IMR-90 (cell line): ENCODE measurements at regions not wholly inside any gene's neighbourhood (a gene's known extent, or its start where the extent isn't known, plus 50 kb on each side); places are given as distances from the start of the nearest gene placed in this dataset.

Experiments used
- ATAC-seq: fragments of 200-7000 bp; cut with Tn5 transposase; 2 replicates; pipeline ENCODE4 v1.9.1; 2020; ENCODE audit warnings: low read depth, mild to moderate bottlenecking, moderate library complexity
- BruUV-seq: library from RNA; stranded (reverse); fragments of 400-500 nt; replicated peaks from 2 replicates; lab custom pipeline; 2021; lab: Mats Ljungman, UMichigan
- CTCF ChIA-PET: fragments of 300-600 bp; formaldehyde crosslinking; extraction: SDS; loops from one replicate; lab custom pipeline; 2021; ENCODE audit warnings: antibody characterized with exemption; lab: Yijun Ruan, JAX
- POLR2A ChIA-PET: fragments of 300-600 bp; sonication (Branson Sonifier 250); formaldehyde crosslinking; loops from one replicate; lab custom pipeline; 2022; ENCODE audit warnings: antibody characterized with exemption; ENCODE audit not compliant: unreplicated experiment; lab: Charles Lee
- DNase-seq: peaks from one replicate; pipeline ENCODE4 v3.0.0; 2013
- H2AFZ ChIP-seq: replicated peaks from 2 replicates; pipeline ENCODE3; 2013; ENCODE audit warnings: low read length, mild to moderate bottlenecking; ENCODE audit not compliant: poor library complexity
- H2AK5ac ChIP-seq: 2 replicates; pipeline ENCODE4 v1.6.1; 2013; ENCODE audit warnings: low read depth, low read length, inconsistent platforms
- H2AK9ac ChIP-seq: replicated peaks from 2 replicates; pipeline ENCODE3; 2013; ENCODE audit warnings: mild to moderate bottlenecking, low read depth, low read length, moderate library complexity; ENCODE audit not compliant: poor library complexity
- H2BK120ac ChIP-seq: 2 replicates; pipeline ENCODE4 v1.6.1; 2013; ENCODE audit warnings: low read depth, low read length, inconsistent platforms
- H2BK15ac ChIP-seq: 3 replicates; pipeline ENCODE4 v1.6.1; 2013; ENCODE audit warnings: low read depth, low read length, inconsistent platforms
- H2BK20ac ChIP-seq: 2 replicates; pipeline ENCODE4 v1.6.1; 2013; ENCODE audit warnings: low read depth, mild to moderate bottlenecking, inconsistent platforms, low read length, moderate library complexity
- H2BK5ac ChIP-seq: 2 replicates; pipeline ENCODE4 v1.6.1; 2013; ENCODE audit warnings: mild to moderate bottlenecking, low read depth, low read length, inconsistent platforms; ENCODE audit not compliant: poor library complexity, severe bottlenecking
- H3K14ac ChIP-seq: replicated peaks from 2 replicates; pipeline ENCODE4 v1.6.1; 2013; ENCODE audit warnings: low read depth, low read length, inconsistent platforms
- H3K18ac ChIP-seq: 2 replicates; pipeline ENCODE4 v1.6.1; 2013; ENCODE audit warnings: low read depth, low read length, control low read depth
- H3K23ac ChIP-seq: 2 replicates; pipeline ENCODE4 v1.6.1; 2013; ENCODE audit warnings: low read depth, low read length, inconsistent platforms
- H3K27ac ChIP-seq: 2 replicates; pipeline ENCODE4 v1.5.1; 2013; ENCODE audit warnings: mild to moderate bottlenecking, control low read depth, low read length; ENCODE audit not compliant: insufficient read depth
- H3K27me3 ChIP-seq: 2 replicates; pipeline ENCODE4 v1.6.1; 2013; ENCODE audit warnings: low read length; ENCODE audit not compliant: control insufficient read depth, insufficient read depth
- H3K36me3 ChIP-seq: 2 replicates; pipeline ENCODE4 v1.6.1; 2013; ENCODE audit warnings: low read length, mixed read lengths; ENCODE audit not compliant: control insufficient read depth, insufficient read depth
- H3K4ac ChIP-seq: 2 replicates; pipeline ENCODE4 v1.6.1; 2013; ENCODE audit warnings: low read depth, low read length, inconsistent platforms
- H3K4me1 ChIP-seq: 2 replicates; pipeline ENCODE4 v1.6.1; 2013; ENCODE audit warnings: low read length, mixed read lengths; ENCODE audit not compliant: control insufficient read depth, insufficient read depth
- H3K4me2 ChIP-seq: 2 replicates; pipeline ENCODE4 v1.6.1; 2013; ENCODE audit warnings: low read depth, mild to moderate bottlenecking, control low read depth, low read length, moderate library complexity
- H3K4me3 ChIP-seq: 2 replicates; pipeline ENCODE4 v1.5.1; 2013; ENCODE audit warnings: low read depth, mild to moderate bottlenecking, control low read depth, low read length, moderate library complexity; ENCODE audit not compliant: insufficient read depth
- H3K56ac ChIP-seq: 2 replicates; pipeline ENCODE4 v1.6.1; 2013; ENCODE audit warnings: low read length, inconsistent platforms; ENCODE audit not compliant: insufficient read depth; ENCODE audit errors: extremely low read depth
- H3K79me1 ChIP-seq, 2 experiments: 2 replicates each; pipeline ENCODE4 v1.6.1; 2013; ENCODE audit warnings: low read length in 2 of 2, inconsistent platforms in 1 of 2, low read depth in 1 of 2
- H3K9ac ChIP-seq: 2 replicates; pipeline ENCODE4 v1.6.1; 2013; ENCODE audit warnings: low read depth, low read length, control low read depth
- H3K9me1 ChIP-seq: 2 replicates; pipeline ENCODE4 v1.6.1; 2013; ENCODE audit warnings: low read length, inconsistent platforms; ENCODE audit not compliant: insufficient read depth
- H3K9me3 ChIP-seq: 2 replicates; pipeline ENCODE4 v1.6.1; 2013; ENCODE audit warnings: low read length; ENCODE audit not compliant: control insufficient read depth, insufficient read depth
- H4K20me1 ChIP-seq: 2 replicates; pipeline ENCODE4 v1.6.1; 2013; ENCODE audit warnings: low read length, inconsistent platforms; ENCODE audit not compliant: insufficient read depth
- H4K5ac ChIP-seq: 2 replicates; pipeline ENCODE4 v1.6.1; 2013; ENCODE audit warnings: mild to moderate bottlenecking, low read depth, low read length, control low read depth
- H4K8ac ChIP-seq, 2 experiments: 2 replicates each; pipeline ENCODE4 v1.6.1; 2013; ENCODE audit warnings: low read depth in 2 of 2, low read length in 2 of 2, control low read depth in 1 of 2, inconsistent platforms in 1 of 2
- H4K91ac ChIP-seq: 2 replicates; pipeline ENCODE4 v1.6.1; 2013; ENCODE audit warnings: low read depth, low read length, inconsistent platforms; ENCODE audit not compliant: insufficient read depth
- BHLHE40 ChIP-seq: fragments of 150-350 bp; IDR thresholded peaks from 2 replicates; pipeline ENCODE4 v1.6.1; 2016; ENCODE audit warnings: mild to moderate bottlenecking, low read depth, low read length
- CEBPB ChIP-seq: IDR thresholded peaks from 2 replicates; pipeline ENCODE4 v1.6.1; 2012; ENCODE audit warnings: low read depth, low read length, improper control_type of control experiment
- CHD1 ChIP-seq: IDR thresholded peaks from 2 replicates; pipeline ENCODE4 v1.6.1; 2012; ENCODE audit warnings: low read depth, low read length, improper control_type of control experiment
- ELK1 ChIP-seq: fragments of 150-350 bp; IDR thresholded peaks from 2 replicates; pipeline ENCODE4 v1.6.1; 2016; ENCODE audit warnings: low read depth, mild to moderate bottlenecking, low read length, moderate library complexity, borderline replicate concordance
- FOS ChIP-seq: fragments of 150-350 bp; IDR thresholded peaks from 2 replicates; pipeline ENCODE4 v1.6.1; 2016; ENCODE audit warnings: low read depth, low read length
- MAFK ChIP-seq: IDR thresholded peaks from 2 replicates; pipeline ENCODE4 v1.6.1; 2012; ENCODE audit warnings: low read depth, low read length, improper control_type of control experiment
- MAZ ChIP-seq: IDR thresholded peaks from 2 replicates; pipeline ENCODE4 v1.6.1; 2012; ENCODE audit warnings: low read depth, mild to moderate bottlenecking, low read length, improper control_type of control experiment, moderate library complexity, borderline replicate concordance
- MXI1 ChIP-seq: IDR thresholded peaks from 2 replicates; pipeline ENCODE4 v1.6.1; 2012; ENCODE audit warnings: low read depth, mild to moderate bottlenecking, low read length, moderate library complexity, borderline replicate concordance
- NFE2L2 ChIP-seq: fragments of 150-350 bp; IDR thresholded peaks from 2 replicates; pipeline ENCODE4 v1.6.1; 2016; ENCODE audit warnings: low read depth, mild to moderate bottlenecking, low read length
- POLR2A ChIP-seq: IDR thresholded peaks from 2 replicates; pipeline ENCODE4 v1.6.1; 2012; ENCODE audit warnings: mild to moderate bottlenecking, low read depth, low read length
- RAD21 ChIP-seq: IDR thresholded peaks from 2 replicates; pipeline ENCODE4 v1.6.1; 2012; ENCODE audit warnings: low read length, improper control_type of control experiment
- RCOR1 ChIP-seq: IDR thresholded peaks from 2 replicates; pipeline ENCODE4 v1.6.1; 2012; ENCODE audit warnings: mild to moderate bottlenecking, low read length, improper control_type of control experiment; ENCODE audit not compliant: insufficient replicate concordance
- RFX5 ChIP-seq: IDR thresholded peaks from 2 replicates; pipeline ENCODE4 v1.8.0; 2012; ENCODE audit warnings: low read depth, mild to moderate bottlenecking, low read length, moderate library complexity
- SMC3 ChIP-seq: fragments of 150-350 bp; IDR thresholded peaks from 2 replicates; pipeline ENCODE4 v1.6.1; 2016; ENCODE audit warnings: low read depth, mild to moderate bottlenecking, antibody characterized with exemption, low read length, moderate library complexity
- WGBS, 2 experiments: methylation state at CpG; one replicate each; pipeline versions ENCODE4 v1.1.5 to v1.1.7; 2013; ENCODE audit warnings: missing lambda C conversion rate in 2 of 2; ENCODE audit not compliant: insufficient read length in 1 of 2; ENCODE audit errors: extremely low coverage in 2 of 2; 5-methylcytosine and 5-hydroxymethylcytosine counted together
- dilution Hi-C: fragments of 300-500 bp; cut with HindIII; formaldehyde crosslinking; loops from one replicate; pipeline ENCODE4 v1.14.3; 2018; ENCODE audit warnings: low sequenced_read_pairs; ENCODE audit not compliant: unreplicated experiment
- in situ Hi-C: fragments of 300-500 bp; cut with MboI; formaldehyde crosslinking; loops from 3 replicates; pipeline ENCODE4 v1.14.3; 2019; ENCODE audit warnings: low sequenced_read_pairs, inconsistent platforms, mixed read lengths
- intact Hi-C: fragments of 100-400 bp; cut with micrococcal nuclease; formaldehyde crosslinking; loops from 2 replicates; pipeline ENCODE4 v1.10.0; 2022
- TF ChIP-seq, protein P1 (sequence below): conservative IDR thresholded peaks from 2 replicates; pipeline ENCODE4 v1.5.1; 2012; ENCODE audit warnings: mild to moderate bottlenecking, low read depth, low read length, improper control_type of control experiment
- TF ChIP-seq, protein P2 (sequence below): fragments of 150-350 bp; IDR thresholded peaks from 2 replicates; pipeline ENCODE4 v1.6.1; 2017; ENCODE audit warnings: mild to moderate bottlenecking, antibody characterized with exemption, low read length, low read depth

- H3K4me3 ChIP-seq, result no peak overlapping the region
- H2BK20ac ChIP-seq, result no peak overlapping the region
- WGBS, 2 experiments, result 83% methylated on average over 7 of the region's 9 CpGs; no CpG with 5 or more reads in 1 of the 2 experiments
- in situ Hi-C loops, result no loop called here
- H3K9me1 ChIP-seq, result no peaks in the 10 kb centered on the region
- no TSS peak for BruUV-seq
- no peak overlapping the region for H2BK120ac ChIP-seq
- no peaks in the 10 kb centered on the region for H4K20me1 ChIP-seq
- H3K4me1 ChIP-seq, result no peaks in the 10 kb centered on the region
- no peak overlapping the region for H4K91ac ChIP-seq
- H4K5ac ChIP-seq, result no peak overlapping the region
- DNase-seq (no peak), ATAC-seq (no peak)
- H2BK15ac ChIP-seq, result no peak overlapping the region
- dilution Hi-C loops, result no loop called here
- no peak overlapping the region for H3K14ac ChIP-seq
- no peak overlapping the region for H3K27ac ChIP-seq
- H3K56ac ChIP-seq, result no peak overlapping the region
- no peak overlapping the region for H4K8ac ChIP-seq
- no peak for TF ChIP-seq BHLHE40
- TF ChIP-seq CEBPB, result no peak
- TF ChIP-seq ELK1, result no peak
- no peak for TF ChIP-seq MAZ
- no peak for TF ChIP-seq RAD21
- no peak for TF ChIP-seq RFX5
- no peak for TF ChIP-seq RCOR1
- no peak for TF ChIP-seq NFE2L2
- TF ChIP-seq CHD1, result no peak
- TF ChIP-seq MXI1, result no peak
- TF ChIP-seq POLR2A, result no peak
- TF ChIP-seq MAFK, result no peak
- TF ChIP-seq, protein P1, sequence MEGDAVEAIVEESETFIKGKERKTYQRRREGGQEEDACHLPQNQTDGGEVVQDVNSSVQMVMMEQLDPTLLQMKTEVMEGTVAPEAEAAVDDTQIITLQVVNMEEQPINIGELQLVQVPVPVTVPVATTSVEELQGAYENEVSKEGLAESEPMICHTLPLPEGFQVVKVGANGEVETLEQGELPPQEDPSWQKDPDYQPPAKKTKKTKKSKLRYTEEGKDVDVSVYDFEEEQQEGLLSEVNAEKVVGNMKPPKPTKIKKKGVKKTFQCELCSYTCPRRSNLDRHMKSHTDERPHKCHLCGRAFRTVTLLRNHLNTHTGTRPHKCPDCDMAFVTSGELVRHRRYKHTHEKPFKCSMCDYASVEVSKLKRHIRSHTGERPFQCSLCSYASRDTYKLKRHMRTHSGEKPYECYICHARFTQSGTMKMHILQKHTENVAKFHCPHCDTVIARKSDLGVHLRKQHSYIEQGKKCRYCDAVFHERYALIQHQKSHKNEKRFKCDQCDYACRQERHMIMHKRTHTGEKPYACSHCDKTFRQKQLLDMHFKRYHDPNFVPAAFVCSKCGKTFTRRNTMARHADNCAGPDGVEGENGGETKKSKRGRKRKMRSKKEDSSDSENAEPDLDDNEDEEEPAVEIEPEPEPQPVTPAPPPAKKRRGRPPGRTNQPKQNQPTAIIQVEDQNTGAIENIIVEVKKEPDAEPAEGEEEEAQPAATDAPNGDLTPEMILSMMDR, result no peak
- TF ChIP-seq, protein P2, sequence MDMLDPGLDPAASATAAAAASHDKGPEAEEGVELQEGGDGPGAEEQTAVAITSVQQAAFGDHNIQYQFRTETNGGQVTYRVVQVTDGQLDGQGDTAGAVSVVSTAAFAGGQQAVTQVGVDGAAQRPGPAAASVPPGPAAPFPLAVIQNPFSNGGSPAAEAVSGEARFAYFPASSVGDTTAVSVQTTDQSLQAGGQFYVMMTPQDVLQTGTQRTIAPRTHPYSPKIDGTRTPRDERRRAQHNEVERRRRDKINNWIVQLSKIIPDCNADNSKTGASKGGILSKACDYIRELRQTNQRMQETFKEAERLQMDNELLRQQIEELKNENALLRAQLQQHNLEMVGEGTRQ, result no peak
- TF ChIP-seq SMC3, result no peak
- TF ChIP-seq FOS, result no peak
- no peak overlapping the region for H3K18ac ChIP-seq
- H3K79me1 ChIP-seq, result no peaks in the 10 kb centered on the region
- no peak overlapping the region for H2BK5ac ChIP-seq
- no peak overlapping the region for H3K9ac ChIP-seq
- no peak overlapping the region for H3K4ac ChIP-seq
- no peaks in the 10 kb centered on the region for H3K36me3 ChIP-seq
- no peaks in the 10 kb centered on the region for H3K27me3 ChIP-seq
- intact Hi-C loops, result no loop called here
- H3K23ac ChIP-seq, result no peak overlapping the region
- H2AFZ ChIP-seq, result no peak overlapping the region
- H3K4me2 ChIP-seq, result no peak overlapping the region
- H2AK9ac ChIP-seq, result no peak overlapping the region
- H2AK5ac ChIP-seq, result no peak overlapping the region
- peaks cover 43% of the 10 kb centered on the region for H3K9me3 ChIP-seq
- ChIA-PET CTCF (no interaction called here), POLR2A (no interaction called here)
These were observed 170.2 kb upstream of the IRX2 start for GRCh38 chr5:2921651-2922050.
